ENCODE measurements at regions not wholly inside any gene's neighbourhood (a gene's known extent, or its start where the extent isn't known, plus 50 kb on each side); places are given as distances from the start of the nearest gene placed in this dataset.
"Not testable (repeated sequence)": the region's sequence is repeated elsewhere in the genome, so short reads cannot be mapped to it uniquely, and the experiment has no call there.

DNA sequence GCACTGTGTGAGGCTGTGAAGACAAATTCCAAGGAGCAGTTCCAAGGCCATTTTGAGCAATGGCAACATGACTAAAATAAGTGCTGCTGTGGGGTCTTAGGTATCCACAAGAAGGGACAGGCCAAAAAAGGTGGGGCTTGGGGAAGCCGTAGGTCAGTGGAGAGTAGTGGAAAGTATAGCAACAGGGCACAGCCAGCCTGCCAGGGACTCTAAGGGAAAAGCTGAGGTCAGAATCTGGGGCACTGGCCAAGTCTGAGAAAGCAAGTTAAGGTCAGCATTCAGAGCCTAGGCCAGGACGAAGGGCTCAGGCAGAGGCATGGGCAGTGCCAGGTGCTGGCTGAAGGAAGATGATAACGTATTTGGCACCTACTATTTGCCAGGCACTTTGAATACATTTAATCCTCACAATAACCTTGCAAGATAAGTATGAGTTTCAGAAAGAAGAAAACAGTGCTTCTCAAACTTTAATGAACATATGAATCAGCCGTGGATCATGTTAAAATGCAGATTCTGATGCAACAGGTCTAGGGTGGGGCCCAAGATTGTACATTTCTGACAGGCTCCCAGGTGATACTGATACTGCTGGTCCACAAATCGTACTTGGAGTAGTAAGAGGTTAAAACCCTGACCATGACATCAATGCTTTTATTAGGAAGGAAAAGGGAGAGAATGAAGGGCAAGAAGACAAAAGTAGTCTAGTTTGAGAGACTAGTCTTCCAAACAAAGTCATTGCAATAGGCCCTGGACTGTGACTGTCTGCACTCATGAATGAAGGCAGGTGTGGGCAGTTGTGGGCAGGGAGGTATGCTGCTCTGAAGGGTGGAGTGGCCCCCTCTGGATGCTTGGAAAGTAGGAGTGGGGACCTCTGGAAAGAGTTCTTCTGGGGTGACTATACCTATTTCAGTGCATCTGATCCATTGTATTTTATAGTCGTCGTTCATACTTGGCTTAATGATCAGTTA lies 106.3 kb upstream of the ANKRD28 start:
- H3K4me3 ChIP-seq: no peak overlapping the region
- peaks cover 5% of the 10 kb centered on the region for H3K9me3 ChIP-seq (replicated peaks)
- peak; percentile 71 for DNase-seq
- peaks cover 26% of the 10 kb centered on the region for H3K4me1 ChIP-seq
- TF ChIP-seq, protein P1, sequence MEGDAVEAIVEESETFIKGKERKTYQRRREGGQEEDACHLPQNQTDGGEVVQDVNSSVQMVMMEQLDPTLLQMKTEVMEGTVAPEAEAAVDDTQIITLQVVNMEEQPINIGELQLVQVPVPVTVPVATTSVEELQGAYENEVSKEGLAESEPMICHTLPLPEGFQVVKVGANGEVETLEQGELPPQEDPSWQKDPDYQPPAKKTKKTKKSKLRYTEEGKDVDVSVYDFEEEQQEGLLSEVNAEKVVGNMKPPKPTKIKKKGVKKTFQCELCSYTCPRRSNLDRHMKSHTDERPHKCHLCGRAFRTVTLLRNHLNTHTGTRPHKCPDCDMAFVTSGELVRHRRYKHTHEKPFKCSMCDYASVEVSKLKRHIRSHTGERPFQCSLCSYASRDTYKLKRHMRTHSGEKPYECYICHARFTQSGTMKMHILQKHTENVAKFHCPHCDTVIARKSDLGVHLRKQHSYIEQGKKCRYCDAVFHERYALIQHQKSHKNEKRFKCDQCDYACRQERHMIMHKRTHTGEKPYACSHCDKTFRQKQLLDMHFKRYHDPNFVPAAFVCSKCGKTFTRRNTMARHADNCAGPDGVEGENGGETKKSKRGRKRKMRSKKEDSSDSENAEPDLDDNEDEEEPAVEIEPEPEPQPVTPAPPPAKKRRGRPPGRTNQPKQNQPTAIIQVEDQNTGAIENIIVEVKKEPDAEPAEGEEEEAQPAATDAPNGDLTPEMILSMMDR (IDR thresholded peaks at IDR 0.05; ENCODE audit: borderline replicate concordance): no peak
- peak overlapping the region; percentile 91 for H3K27ac ChIP-seq (replicated peaks)
- intact Hi-C loops (cut with micrococcal nuclease): no loop called here
- no peaks in the 10 kb centered on the region for H3K27me3 ChIP-seq (ENCODE audit: low read depth)
- H3K36me3 ChIP-seq: no peaks in the 10 kb centered on the region

DNA sequence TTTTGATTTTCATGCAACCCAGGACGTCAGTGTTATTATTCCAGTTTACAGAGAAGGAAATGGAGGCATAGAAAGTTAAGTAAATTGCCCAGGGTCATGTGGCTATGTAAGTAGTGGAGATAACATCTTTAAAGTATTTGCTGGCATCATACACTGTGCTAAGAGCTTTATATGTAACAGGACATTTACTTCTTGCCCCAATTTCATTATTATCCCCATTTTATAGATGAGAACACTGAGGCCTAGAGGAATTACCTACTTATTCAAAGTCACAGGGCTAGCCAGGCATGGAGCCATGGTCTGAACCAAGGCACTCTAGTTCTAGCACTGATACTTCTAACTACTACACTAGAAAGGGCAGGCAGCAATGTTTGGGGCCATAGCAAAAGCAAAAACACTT lies 107.3 kb upstream of the ANKRD28 start:
- TF ChIP-seq, protein P1 (IDR thresholded peaks at IDR 0.05; ENCODE audit: borderline replicate concordance): no peak
- peaks cover 5% of the 10 kb centered on the region for H3K9me3 ChIP-seq (replicated peaks)
- DNase-seq: no peak
- no peak overlapping the region for H3K4me3 ChIP-seq
- H3K27me3 ChIP-seq (ENCODE audit: low read depth): no peaks in the 10 kb centered on the region
- H3K36me3 ChIP-seq: no peaks in the 10 kb centered on the region
- peak overlapping the region; percentile 91 for H3K27ac ChIP-seq (replicated peaks)
- intact Hi-C loops (cut with micrococcal nuclease): no loop called here
- peaks cover 26% of the 10 kb centered on the region for H3K4me1 ChIP-seq

DNA sequence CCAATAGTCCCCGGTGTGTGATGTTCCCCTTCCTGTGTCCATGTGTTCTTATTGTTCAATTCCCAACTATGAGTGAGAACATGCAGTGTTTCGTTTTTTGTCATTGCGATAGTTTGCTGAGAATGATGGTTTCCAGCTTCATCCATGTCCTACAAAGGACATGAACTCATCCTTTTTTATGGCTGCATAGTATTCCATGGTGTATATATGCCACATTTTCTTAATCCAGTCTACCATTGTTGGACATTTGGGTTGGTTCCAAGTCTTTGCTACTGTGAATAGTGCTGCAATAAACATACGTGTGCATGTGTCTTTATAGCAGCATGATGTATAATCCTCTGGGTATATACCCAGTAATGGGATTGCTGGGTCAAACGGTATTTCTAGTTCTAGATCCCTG lies 109.6 kb upstream of the ANKRD28 start:
- DNase-seq; intact Hi-C loops (cut with micrococcal nuclease); H3K9me3 ChIP-seq (replicated peaks); H3K36me3 ChIP-seq; H3K27me3 ChIP-seq (ENCODE audit: low read depth); H3K27ac ChIP-seq (replicated peaks); H3K4me3 ChIP-seq: not testable (repeated sequence)
- peaks cover 26% of the 10 kb centered on the region for H3K4me1 ChIP-seq

DNA sequence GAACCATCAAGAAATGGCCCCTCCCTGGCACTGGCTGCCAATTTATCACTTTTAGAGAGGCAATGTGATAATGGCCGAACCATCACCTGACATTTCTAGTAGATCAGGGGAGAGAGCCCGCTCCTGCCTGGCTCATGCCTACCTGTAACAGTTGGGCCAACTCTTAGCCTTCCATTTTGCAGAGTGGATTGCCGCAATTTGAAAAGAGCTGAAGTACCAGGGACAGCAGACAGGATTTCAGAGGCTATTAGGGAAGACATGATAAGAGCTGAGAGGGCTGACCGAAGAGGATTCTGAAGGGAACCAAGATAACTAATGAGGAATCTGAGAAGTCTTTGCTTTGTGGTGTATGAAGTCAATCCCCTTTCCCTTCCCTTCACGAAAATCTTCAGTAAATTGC lies 121.2 kb upstream of the ANKRD28 start:
- Histone ChIP-seq H3K4me3 (no peak overlapping the region), H3K4me1 (no peaks in the 10 kb centered on the region), H3K27ac (replicated peaks) (no peak overlapping the region), H3K36me3 (no peaks in the 10 kb centered on the region), H3K9me3 (replicated peaks) (no peaks in the 10 kb centered on the region), H3K27me3 (ENCODE audit: low read depth) (no peaks in the 10 kb centered on the region)
- intact Hi-C loops (cut with micrococcal nuclease): no loop called here
- TF ChIP-seq, protein P1 (IDR thresholded peaks at IDR 0.05; ENCODE audit: borderline replicate concordance): no peak
- DNase-seq: no peak

DNA sequence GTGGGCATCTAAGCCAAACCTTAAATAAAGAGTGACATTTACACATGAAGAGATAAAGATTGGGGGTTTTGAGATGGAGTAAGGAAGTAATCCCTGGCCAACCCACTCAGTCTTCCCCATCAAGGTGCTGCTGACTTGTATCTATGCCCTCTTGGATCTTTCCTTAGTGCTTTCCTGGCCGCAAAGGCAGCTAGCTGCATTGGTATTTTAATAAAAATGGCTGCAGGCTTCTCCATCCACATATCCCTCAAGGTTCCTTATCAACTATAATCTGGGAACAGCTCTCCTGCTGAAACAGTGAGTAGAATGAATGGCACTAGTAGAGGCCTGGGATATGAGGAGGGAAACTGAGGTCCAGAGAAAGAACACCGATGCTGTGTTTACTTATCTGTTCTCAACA lies 122.2 kb upstream of the ANKRD28 start:
- intact Hi-C loops (cut with micrococcal nuclease): no loop called here
- Histone ChIP-seq H3K4me1 (no peaks in the 10 kb centered on the region), H3K9me3 (replicated peaks) (no peaks in the 10 kb centered on the region), H3K27ac (replicated peaks) (no peak overlapping the region), H3K36me3 (no peaks in the 10 kb centered on the region), H3K4me3 (no peak overlapping the region), H3K27me3 (ENCODE audit: low read depth) (no peaks in the 10 kb centered on the region)
- no peak for DNase-seq
- TF ChIP-seq, protein P1 (IDR thresholded peaks at IDR 0.05; ENCODE audit: borderline replicate concordance): no peak
